M059J (cell line): ENCODE measurements at regions not wholly inside any gene's neighbourhood (a gene's known extent, or its start where the extent isn't known, plus 50 kb on each side); places are given as distances from the start of the nearest gene placed in this dataset.
A peak's percentile ranks its signal among the peaks of the same experiment; 100 is the strongest.
"Not testable (repeated sequence)": the region's sequence is repeated elsewhere in the genome, so short reads cannot be mapped to it uniquely, and the experiment has no call there.

Experiments used
- DNase-seq: peaks from one replicate; pipeline ENCODE4 v3.0.0-alpha.2; 2012; ENCODE audit warnings: low read depth

DNA sequence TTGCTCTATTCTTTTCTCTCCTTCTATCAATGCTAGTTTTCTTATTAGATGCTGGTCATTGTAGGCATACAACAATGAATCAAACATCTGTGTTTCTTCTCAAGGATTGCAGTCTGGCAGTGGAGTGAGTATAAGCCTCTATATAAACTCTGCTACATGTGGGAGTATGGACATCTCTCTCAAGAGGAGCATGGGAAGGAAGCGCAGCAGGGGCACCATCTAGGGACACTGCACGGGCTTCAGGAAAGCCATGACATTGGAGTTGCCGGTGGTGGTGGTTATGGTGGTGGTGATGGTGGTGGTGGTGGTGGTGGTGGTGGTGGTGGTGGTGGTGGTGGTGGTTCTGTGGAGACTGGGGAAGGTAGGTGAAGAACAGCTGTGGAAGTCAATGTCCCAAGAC lies 462.6 kb downstream of the RNF144A start:
- DNase-seq, result no peak

GRCh38 chr2:7384773-7385349 lies 467.6 kb downstream of the RNF144A start:
- no peak for DNase-seq

DNA sequence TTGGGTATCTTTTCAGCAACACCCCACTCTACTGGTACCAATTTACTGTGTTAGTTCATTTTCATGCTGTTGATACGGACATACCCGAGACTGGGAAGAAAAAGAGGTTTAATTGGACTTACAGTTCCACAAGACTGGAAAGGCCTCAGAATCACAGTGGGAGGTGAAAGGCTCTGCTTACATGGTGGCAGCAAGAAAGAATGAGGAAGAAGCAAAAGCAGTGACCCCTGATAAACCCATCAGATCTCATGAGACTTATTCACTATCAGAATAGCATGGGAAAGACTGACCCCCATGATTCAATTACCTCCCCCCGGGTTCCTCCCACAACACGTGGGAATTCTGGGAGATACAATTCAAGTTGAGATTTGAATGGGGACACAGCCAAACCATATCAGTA lies 473.1 kb downstream of the RNF144A start:
- DNase-seq, result not testable (repeated sequence)

GRCh38 chr2:7392076-7392787 lies 475.0 kb downstream of the RNF144A start:
- DNase-seq, result no peak

GRCh38 chr2:7394195-7394594 lies 477.0 kb downstream of the RNF144A start:
- no peak for DNase-seq

DNA sequence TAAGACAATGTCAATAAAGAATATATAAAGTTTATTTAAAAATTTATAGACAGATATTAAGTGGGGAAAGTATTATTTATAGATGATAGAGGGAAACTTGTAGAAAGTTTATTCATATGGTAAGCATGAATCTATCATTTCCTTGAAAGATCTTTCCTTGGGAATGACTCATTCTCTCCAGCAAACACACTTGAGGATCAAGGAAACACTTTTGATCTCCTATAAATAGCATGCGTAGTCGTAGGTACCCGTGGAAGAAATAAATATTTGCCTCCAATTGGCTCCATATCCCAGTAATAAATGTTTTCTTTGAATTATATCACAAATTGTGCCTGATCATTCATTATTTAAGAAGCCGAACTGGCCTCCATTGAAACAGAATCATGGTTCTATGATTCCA lies 483.4 kb downstream of the RNF144A start:
- DNase-seq, result no peak

GRCh38 chr2:7403092-7403775 lies 486.0 kb downstream of the RNF144A start:
- DNase-seq, result no peak

DNA sequence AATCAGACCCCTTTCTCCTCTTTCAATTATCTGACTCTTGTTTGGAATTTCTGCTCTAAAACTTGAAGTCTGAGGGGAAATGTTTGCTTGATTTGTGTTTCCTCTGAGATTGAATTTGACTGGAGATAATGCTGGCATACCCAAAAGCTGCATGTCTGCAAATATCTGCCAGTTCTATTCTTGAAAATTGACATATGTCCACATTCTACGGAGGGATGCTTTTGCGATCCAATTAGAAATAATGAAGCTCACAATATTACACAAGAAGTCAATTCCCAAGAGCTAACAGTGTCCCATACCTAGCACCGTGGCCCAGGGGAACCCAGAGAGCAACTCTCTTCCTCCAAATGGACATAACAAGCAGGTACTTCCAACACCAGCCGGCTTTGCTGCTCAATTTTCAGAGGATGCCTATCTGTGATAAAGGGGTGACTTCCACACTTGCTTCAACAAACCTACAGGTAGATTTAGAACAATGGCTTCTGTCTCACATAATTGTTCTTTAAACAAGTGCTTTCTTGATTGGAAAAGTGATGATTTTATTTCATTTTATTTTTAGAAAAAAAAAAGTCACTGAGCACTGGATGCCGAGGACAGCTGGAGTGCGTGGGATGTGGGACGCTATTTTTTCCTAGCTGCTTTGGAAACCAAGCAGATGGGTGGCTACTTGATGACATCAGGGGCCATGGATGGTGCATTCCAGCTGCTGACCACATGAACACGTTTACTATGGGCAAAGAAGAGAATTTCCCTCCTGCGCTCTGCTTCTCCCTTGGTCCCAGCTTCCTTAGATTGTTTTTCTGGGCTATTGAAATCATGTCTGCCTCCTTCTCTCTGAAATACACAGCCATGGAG lies 488.9 kb downstream of the RNF144A start:
- DNase-seq, result no peak

- no peak for DNase-seq
These were observed 489.8 kb downstream of the RNF144A start for GRCh38 chr2:7407001-7407400.

GRCh38 chr2:7407906-7408680 lies 490.9 kb downstream of the RNF144A start:
- no peak for DNase-seq

DNA sequence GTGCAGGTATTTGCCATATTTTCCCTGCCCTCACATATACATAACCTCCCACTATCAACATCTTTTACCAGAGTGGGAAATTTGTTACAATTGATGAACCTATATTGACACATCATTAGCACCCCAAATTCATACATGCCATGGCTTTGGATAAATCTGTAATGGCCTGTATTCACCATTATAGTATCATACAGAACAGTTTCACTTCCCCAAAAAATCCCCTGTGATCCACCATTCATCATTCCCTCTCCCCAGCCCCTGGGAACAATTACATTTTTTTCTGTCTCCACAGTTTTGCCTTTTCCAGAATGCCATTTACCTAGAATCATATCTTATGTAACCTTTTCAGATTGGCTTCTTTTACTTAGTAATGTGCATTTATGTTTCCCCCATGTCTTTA lies 494.5 kb downstream of the RNF144A start:
- DNase-seq, result no peak

GRCh38 chr2:7417845-7418742 lies 500.9 kb downstream of the RNF144A start:
- DNase-seq, result no peak

DNA sequence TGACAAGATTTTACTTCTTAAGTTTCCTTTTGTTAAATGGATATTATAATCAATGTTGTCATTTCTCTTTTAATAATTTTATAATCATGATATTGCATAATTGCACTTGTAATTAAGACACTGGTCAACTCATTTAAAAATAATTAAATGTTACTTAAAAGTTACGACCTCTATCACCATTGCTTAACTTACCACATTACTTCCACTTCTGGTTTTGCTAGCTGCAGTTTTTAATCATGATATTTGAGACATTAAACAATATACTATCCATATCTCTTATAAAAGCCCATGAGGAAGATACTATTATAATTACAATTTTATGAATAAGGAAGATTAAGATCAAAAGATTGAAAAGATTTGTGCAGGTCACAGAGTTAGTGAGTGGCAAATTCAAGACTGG lies 502.0 kb downstream of the RNF144A start:
- DNase-seq, result no peak

DNA sequence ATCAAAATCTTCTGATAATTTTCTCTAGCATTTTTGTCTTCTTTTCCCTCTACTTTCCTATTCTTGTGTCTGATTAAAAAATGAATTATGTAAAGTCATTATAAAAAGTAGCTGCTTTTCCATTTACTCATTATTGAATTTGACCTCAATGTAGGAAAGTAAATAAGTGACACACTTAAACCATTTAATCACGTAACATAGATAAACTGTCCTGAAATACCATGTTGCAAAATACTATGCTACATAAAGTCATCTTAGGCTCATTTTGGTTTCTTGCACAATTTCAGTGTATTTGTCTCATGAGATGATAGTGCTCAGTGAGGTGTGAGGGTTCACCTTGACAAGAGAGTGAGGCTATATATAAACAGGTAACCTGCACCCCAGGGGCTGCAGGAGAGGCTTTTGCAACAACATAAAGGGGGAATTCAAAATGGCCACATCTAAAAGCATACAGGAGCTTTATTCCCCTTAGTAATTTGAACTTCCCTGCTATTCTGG lies 502.7 kb downstream of the RNF144A start:
- DNase-seq, result no peak

GRCh38 chr2:7420530-7420929 lies 503.3 kb downstream of the RNF144A start:
- DNase-seq, result no peak

- DNase-seq, result no peak
These were observed 507.3 kb downstream of the RNF144A start for GRCh38 chr2:7424481-7424880.

DNA sequence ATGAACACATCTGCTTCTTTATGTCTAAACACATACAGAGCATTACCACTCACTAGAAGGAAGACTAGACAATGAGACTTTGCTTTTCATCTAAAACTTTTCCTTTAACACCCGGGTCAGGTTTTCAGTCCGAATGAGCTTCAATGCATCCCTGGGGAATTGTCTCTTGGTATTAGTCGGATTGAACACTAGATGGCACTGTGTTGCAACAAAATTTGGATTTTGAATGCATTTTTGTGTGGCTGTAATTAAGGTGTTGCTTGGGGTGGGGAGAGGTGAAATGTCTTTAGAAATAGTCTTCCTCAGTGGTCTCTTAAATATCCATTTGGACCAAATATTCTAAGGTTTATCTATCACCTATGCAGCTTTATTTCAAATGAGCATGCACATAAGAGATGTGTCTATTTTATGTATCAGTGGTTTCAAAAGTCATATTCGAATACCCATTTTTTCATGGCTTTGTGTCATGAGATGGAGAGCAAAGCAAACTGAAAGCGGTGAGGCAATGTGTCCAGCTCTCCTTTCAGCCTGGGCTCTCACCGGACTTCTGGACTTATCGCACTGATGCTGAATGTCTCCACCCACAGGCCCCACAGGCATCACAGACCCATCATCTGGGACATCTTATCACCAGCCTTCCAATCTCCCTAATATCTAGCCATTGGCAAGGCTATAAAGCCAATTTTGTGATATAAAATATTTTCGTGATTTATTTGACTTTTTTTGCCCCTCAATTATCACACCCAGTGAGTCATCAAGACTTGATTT lies 510.3 kb downstream of the RNF144A start:
- peak; percentile 23 for DNase-seq

DNA sequence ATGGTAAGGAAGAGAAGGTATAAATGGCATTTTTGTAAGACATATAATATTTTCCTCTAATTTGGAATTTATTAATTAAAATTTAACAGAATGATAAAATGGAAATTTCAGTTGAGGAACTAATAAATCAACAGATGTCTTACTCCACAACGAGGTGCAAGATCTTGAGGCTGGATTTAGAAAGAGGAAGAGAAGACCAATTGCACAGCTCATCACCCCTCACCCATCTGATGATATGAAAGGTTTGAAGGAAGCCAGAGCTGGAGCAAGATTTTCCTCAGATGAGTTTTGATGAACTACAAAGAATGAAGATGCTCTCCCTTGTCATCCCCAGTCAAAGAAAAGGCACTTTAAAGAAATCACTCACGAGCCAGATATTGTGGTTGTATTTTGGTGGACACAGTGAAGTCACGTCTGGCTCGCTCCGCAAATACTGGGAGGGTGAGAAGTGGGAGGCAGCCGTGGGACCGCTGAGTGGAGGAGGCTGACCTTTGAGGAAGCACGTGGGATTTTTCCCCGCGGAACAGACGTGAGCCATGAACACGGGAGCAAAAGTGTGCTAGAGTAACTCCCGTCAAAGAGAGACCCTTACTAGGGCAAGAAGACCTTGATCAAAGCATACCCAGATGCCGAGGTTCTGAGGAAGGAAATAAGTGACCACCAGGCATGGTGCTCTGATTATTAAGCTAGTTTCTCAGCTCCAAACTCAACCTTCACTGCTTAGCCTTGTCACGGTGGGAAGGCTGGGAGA lies 511.4 kb downstream of the RNF144A start:
- DNase-seq, result no peak

DNA sequence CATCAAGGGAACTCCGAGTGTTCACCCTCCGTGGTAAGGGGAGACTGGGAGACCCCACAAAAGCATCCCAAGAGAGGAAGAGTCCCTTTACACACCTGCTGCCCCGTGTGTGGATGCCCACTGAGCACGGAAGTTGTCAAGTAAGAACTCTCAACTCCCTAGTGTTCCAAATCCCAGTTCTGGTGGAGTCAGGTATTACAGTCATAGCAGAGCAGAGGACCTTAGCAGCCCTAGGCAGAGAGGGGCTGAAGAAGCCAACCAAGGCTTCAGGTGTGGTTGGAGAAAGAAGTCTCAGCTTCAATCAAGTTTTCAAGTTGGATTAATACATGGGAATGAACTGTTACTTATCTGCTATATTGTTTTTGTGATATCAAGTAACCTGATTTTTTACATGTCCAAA lies 512.5 kb downstream of the RNF144A start:
- DNase-seq, result no peak
